HG03575 (cell line): ENCODE measurements at regions not wholly inside any gene's neighbourhood (a gene's known extent, or its start where the extent isn't known, plus 50 kb on each side); places are given as distances from the start of the nearest gene placed in this dataset.
"Not testable (repeated sequence)": the region's sequence is repeated elsewhere in the genome, so short reads cannot be mapped to it uniquely, and the experiment has no call there.

ENCODE experiments used
- ATAC-seq: cut with Tn5 transposase; IDR thresholded peaks from one replicate; pipeline ENCODE4 v1.9.1; 2021; ENCODE audit not compliant: unreplicated experiment, insufficient number of reproducible peaks, low FRiP score; ENCODE audit errors: extremely low read depth

DNA sequence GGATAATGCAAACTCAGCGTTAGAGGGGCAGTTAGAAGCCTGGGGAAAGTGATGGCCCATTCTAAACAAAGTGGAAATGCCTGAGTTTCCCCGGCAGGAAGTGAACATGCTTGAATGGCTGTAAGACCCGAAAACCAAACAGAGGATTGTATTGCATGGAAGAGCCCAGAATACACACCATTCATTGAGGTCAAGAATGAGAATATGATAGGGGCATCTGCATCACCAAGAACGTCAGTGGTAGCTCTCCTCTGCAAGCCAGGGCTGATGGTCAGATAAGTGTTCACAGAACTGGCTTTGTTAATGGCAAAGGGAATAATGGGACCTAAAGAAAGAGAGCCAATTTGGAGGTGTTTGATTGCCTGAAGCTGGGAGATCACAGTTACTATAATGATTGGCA, 663.4 kb downstream of the KHDRBS2 start:
- no peak for ATAC-seq

DNA sequence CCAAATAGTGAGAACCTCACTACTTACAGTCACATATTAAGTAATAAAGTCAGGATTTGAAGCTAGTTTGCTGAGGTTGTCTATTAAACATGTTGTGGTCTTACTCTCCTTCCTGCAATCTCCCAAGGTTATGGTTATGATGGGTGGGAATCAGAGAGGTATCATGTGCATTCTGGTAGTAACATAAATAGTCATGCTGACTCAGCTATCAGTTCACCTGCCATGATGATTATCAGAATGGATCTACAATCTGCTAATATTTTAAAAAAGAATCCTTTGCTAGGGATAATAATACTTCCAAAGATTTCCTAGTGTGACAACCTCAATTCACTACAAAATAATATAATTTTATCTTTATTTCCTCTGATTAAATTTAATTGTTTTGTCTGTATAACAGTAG, 671.9 kb downstream of the KHDRBS2 start:
- ATAC-seq, result no peak

DNA sequence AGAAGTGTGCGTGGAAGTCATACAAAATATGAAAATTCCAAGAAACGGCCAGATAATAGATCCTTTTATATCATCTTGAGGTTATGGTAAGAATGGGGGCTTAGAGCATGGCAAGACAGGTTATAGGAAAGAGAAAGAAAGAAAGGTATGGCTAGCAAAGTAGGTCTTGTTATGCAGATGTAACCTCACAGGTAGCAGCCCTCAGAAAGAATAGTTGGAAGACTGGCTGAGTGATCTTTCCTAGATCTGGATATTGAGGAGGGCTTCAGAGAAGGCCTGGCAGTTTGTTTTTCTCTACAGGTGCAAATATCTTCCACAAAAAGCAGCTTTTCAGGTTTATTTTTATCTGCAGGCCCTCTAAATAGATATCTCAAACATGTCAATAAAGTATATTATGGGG, 679.5 kb downstream of the KHDRBS2 start:
- no peak for ATAC-seq

DNA sequence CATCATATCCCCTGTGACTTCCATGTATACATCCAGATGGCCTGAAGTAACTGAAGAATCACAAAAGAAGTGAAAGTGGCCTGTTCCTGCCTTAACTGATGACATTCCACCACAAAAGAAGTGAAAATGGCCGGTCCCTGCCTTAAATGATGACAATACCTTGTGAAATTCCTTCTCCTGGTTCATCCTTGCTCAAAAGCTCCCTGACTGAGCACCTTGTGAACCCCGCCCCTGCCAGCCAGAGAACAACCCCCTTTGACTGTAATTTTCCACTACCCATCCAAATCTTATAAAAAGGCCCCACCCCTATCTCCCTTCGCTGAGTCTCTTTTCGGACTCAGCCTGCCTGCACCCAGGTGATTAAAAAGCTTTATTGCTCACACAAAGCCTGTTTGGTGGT, 680.2 kb downstream of the KHDRBS2 start:
- not testable (repeated sequence) for ATAC-seq

DNA sequence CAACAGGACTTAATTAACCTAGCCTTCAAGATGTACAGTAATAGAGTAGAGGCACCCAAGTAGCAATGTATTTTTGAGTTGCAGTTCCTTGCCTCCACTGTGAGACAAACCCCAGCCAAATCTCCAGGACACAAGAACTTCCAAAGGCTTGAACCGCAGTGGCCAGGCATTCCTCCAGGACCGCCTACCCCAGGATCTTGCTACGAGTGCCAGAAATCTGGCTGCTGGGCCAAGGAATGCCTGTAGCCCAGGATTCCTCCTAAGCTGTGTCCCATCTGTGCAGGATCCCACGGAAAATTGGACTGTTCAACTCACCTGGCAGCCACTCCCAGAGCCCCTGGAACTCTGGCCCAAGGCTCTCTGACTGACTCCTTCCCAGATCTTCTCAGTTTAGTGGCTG, 683.9 kb downstream of the KHDRBS2 start:
- ATAC-seq, result not testable (repeated sequence)

DNA sequence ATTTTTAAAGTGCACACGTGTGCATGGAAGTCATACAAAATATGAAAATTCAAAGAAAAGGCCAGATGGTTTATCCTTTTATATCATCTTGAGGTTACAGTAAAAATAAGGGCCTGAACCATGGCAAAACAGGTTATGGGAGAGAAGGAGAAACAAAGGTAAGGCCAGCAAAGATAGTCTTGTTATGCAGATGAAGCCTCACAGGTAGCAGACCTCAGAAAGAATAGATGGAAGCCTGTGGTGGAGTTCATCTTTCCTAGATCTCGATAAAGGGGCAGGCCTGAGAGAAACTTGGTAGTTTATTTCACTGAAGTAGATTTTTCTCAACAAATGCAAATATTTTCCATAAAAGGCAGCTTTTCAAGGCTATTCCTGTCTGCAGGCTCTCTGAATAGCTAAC, 693.8 kb downstream of the KHDRBS2 start:
- ATAC-seq, result no peak

GRCh38 chr6:61586934-61587537, 699.0 kb downstream of the KHDRBS2 start:
- ATAC-seq, result no peak

GRCh38 chr6:61585504-61585903, 700.5 kb downstream of the KHDRBS2 start:
- no peak for ATAC-seq

DNA sequence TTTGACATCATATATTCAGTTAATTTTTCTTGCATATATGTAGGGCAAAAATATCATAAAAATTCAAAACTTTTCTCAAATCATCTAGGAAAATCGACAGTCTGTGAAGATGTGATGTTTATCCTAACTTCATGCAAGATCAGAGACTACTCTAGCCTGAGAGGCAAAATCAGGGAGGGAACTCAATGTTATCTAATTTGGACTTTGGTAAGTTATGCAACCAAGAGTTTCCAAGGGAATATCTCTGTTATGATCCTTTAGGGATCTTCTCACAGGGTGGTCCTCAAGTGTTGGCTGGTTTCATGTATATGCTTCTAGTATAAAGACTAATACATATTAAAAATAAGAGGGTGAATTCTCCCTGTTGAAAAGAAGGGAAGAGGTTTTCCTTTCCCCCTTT, 723.9 kb downstream of the KHDRBS2 start:
- no peak for ATAC-seq

DNA sequence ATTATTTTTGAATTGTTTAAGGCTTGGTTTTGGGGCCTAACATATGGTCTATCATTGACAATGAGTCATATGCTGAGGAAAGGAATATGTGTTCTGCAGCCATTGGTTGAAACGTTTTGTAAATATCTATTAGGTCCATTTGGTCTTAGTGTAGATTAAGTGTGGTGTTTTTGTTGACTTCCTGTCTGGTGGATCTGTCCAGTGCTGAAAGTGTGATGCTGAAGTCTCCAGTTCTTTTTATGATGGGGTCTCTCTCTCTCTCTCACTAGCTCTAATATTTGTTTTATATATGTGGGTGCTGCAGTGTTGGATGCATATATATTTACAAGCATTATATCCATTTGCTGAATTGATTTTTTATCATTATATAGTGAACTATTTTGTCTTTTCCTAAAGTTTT, 727.2 kb downstream of the KHDRBS2 start:
- no peak for ATAC-seq

GRCh38 chr6:61555993-61556392, 730.0 kb downstream of the KHDRBS2 start:
- ATAC-seq, result no peak

DNA sequence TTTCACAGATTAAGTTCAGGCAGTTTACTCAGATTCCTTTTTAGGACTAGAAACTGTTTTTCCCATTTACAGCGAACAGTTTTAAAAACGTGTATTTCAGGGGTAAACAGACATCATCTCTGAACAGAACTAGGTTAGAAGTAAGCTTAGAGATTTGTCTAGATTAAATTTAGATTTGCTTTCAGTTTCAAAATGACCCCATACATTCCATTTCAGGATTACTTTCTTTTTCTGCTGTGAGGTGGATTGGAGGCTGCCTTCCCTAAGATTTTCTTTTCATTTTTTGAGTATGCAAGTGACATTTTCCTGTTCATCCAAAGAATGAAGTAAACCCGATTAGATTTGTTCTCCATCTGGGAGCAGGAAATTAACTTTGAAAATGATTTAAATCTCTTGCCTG, 747.2 kb downstream of the KHDRBS2 start:
- ATAC-seq, result peak; percentile 86

DNA sequence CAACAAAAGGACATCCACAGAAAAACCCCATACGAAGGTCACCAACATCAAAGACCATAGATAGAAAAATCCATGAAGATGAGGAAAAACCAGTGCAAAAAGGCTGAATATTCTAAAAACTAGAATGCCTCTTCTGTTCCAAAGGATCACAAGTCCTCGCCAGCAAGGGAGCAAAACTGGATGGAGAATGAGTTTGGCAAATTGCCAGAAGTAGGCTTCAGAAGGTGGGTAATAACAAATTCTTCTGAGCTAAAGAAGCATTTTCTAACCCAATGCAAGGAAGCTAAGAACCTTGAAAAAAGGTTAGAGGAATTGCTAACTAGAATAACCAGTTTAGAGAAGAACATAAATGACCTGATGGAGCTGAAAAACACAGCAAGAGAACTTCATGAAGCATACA, 753.3 kb downstream of the KHDRBS2 start:
- ATAC-seq, result not testable (repeated sequence)
